ENCODE measurements at regions not wholly inside any gene's neighbourhood (a gene's known extent, or its start where the extent isn't known, plus 50 kb on each side); places are given as distances from the start of the nearest gene placed in this dataset.

GRCh38 chr16:73879621-73880020, 417.0 kb upstream of the PSMD7 start:
- DNase-seq (ENCODE audit: low read depth) = no peak

- DNase-seq (ENCODE audit: low read depth) = no peak
These were observed 418.0 kb upstream of the PSMD7 start for GRCh38 chr16:73878611-73879010.

GRCh38 chr16:73877150-73877549, 419.5 kb upstream of the PSMD7 start:
- no peak for DNase-seq (ENCODE audit: low read depth)

- no peak for DNase-seq (ENCODE audit: low read depth)
These were observed 420.5 kb upstream of the PSMD7 start for GRCh38 chr16:73875996-73876690.

GRCh38 chr16:73874324-73874723, 422.3 kb upstream of the PSMD7 start:
- no peak for DNase-seq (ENCODE audit: low read depth)

- DNase-seq (ENCODE audit: low read depth) = no peak
These were observed 423.0 kb upstream of the PSMD7 start for GRCh38 chr16:73873643-73874042.

- no peak for DNase-seq (ENCODE audit: low read depth)
These were observed 423.8 kb upstream of the PSMD7 start for GRCh38 chr16:73872856-73873255.

GRCh38 chr16:73871088-73871733, 425.4 kb upstream of the PSMD7 start:
- DNase-seq (ENCODE audit: low read depth) = no peak

- no peak for DNase-seq (ENCODE audit: low read depth)
These were observed 427.5 kb upstream of the PSMD7 start for GRCh38 chr16:73869126-73869525.

- no peak for DNase-seq (ENCODE audit: low read depth)
These were observed 431.7 kb upstream of the PSMD7 start for GRCh38 chr16:73864868-73865267.

- no peak for DNase-seq (ENCODE audit: low read depth)
These were observed 438.3 kb upstream of the PSMD7 start for GRCh38 chr16:73858326-73858725.

- DNase-seq (ENCODE audit: low read depth) = no peak
These were observed 442.6 kb upstream of the PSMD7 start for GRCh38 chr16:73853968-73854367.

GRCh38 chr16:73852561-73852960, 444.1 kb upstream of the PSMD7 start:
- no peak for DNase-seq (ENCODE audit: low read depth)

- DNase-seq (ENCODE audit: low read depth) = no peak
These were observed 447.6 kb upstream of the PSMD7 start for GRCh38 chr16:73848993-73849392.

GRCh38 chr16:73847090-73847489, 449.5 kb upstream of the PSMD7 start:
- DNase-seq (ENCODE audit: low read depth) = no peak

GRCh38 chr16:73846356-73846755, 450.3 kb upstream of the PSMD7 start:
- no peak for DNase-seq (ENCODE audit: low read depth)

- DNase-seq (ENCODE audit: low read depth) = no peak
These were observed 450.6 kb upstream of the PSMD7 start for GRCh38 chr16:73846007-73846330.

- no peak for DNase-seq (ENCODE audit: low read depth)
These were observed 451.2 kb upstream of the PSMD7 start for GRCh38 chr16:73845238-73846006.

- no peak for DNase-seq (ENCODE audit: low read depth)
These were observed 455.9 kb upstream of the PSMD7 start for GRCh38 chr16:73840728-73841127.

- DNase-seq (ENCODE audit: low read depth) = no peak
These were observed 465.4 kb upstream of the PSMD7 start for GRCh38 chr16:73831220-73831619.

GRCh38 chr16:73823205-73823849, 473.3 kb upstream of the PSMD7 start:
- no peak for DNase-seq (ENCODE audit: low read depth)

GRCh38 chr16:73817526-73818324, 478.9 kb upstream of the PSMD7 start:
- DNase-seq (ENCODE audit: low read depth) = no peak

All from stimulated activated CD8-positive, alpha-beta memory T cell treated with anti-CD3 and anti-CD28 coated beads, Interleukin-15, amount 100 ng/mL, for 1 hour (primary cell).